Panc1 (cell line): ENCODE measurements at regions not wholly inside any gene's neighbourhood (a gene's known extent, or its start where the extent isn't known, plus 50 kb on each side); places are given as distances from the start of the nearest gene placed in this dataset.

Source experiments
- ATAC-seq: fragments of 200-7000 bp; cut with Tn5 transposase; 2 replicates; pipeline ENCODE4 v1.9.1; 2020; ENCODE audit warnings: mild to moderate bottlenecking, moderate library complexity
- BruUV-seq: library from RNA; stranded (reverse); fragments of 400-500 nt; replicated peaks from 2 replicates; lab custom pipeline; 2021; lab: Mats Ljungman, UMichigan
- CTCF ChIA-PET: fragments of 300-600 bp; sonication (Branson Sonifier 250); formaldehyde crosslinking; loops from one replicate; lab custom pipeline; 2022; ENCODE audit warnings: antibody characterized with exemption; lab: Charles Lee
- POLR2A ChIA-PET: fragments of 300-600 bp; sonication (Branson Sonifier 250); formaldehyde crosslinking; loops from one replicate; lab custom pipeline; 2022; ENCODE audit warnings: antibody characterized with exemption; lab: Charles Lee
- DNase-seq: peaks from one replicate; pipeline ENCODE4 v3.0.0-alpha.2; 2010; ENCODE audit warnings: low read depth, low spot score
- H3K27ac ChIP-seq: 2 replicates; pipeline ENCODE4 v1.5.1; 2011; ENCODE audit warnings: mild to moderate bottlenecking, low read length, inconsistent platforms
- H3K27me3 ChIP-seq: fragments of 200-500 bp; sonication (Bioruptor generic); 2 replicates; pipeline ENCODE4 v1.6.0; 2014; ENCODE audit warnings: low read length, inconsistent platforms; ENCODE audit not compliant: control insufficient read depth, insufficient read depth
- H3K36me3 ChIP-seq: fragments of 200-500 bp; sonication (Bioruptor generic); 2 replicates; pipeline ENCODE4 v1.5.1; 2014; ENCODE audit warnings: inconsistent platforms, mild to moderate bottlenecking, low read length, moderate library complexity; ENCODE audit not compliant: control insufficient read depth, insufficient read depth
- H3K4me1 ChIP-seq: 2 replicates; pipeline ENCODE4 v1.5.1; 2011; ENCODE audit warnings: inconsistent platforms, mild to moderate bottlenecking, low read length, moderate library complexity; ENCODE audit not compliant: control insufficient read depth, insufficient read depth
- H3K4me3 ChIP-seq, 2 experiments: 2 replicates each; pipeline ENCODE4 v1.5.1; 2011 to 2012; ENCODE audit warnings: low read depth in 2 of 2, low read length in 2 of 2, mild to moderate bottlenecking in 2 of 2, inconsistent platforms in 1 of 2, moderate library complexity in 1 of 2
- H3K9me3 ChIP-seq: fragments of 200-500 bp; sonication (Bioruptor generic); 2 replicates; pipeline ENCODE4 v1.5.1; 2014; ENCODE audit warnings: low read depth, mild to moderate bottlenecking, inconsistent platforms, low read length, moderate library complexity; ENCODE audit not compliant: control insufficient read depth, insufficient read depth
- POLR2AphosphoS5 ChIP-seq: IDR thresholded peaks from 2 replicates; pipeline ENCODE4 v1.6.1; 2012; ENCODE audit warnings: mild to moderate bottlenecking, low read depth, low read length, moderate library complexity
- REST ChIP-seq, 2 experiments: IDR thresholded peaks; 2 replicates each; pipeline ENCODE4 v1.6.1; 2011 to 2012; ENCODE audit warnings: low read depth in 2 of 2, control low read depth in 1 of 2, low read length in 1 of 2, mild to moderate bottlenecking in 1 of 2, moderate library complexity in 1 of 2; ENCODE audit not compliant: insufficient read depth in 1 of 2
- SIN3A ChIP-seq: IDR thresholded peaks from 2 replicates; pipeline ENCODE4 v1.6.1; 2012; ENCODE audit warnings: low read depth, mild to moderate bottlenecking, low read length, moderate library complexity, borderline replicate concordance; ENCODE audit not compliant: insufficient read depth
- TCF7L2 ChIP-seq: IDR thresholded peaks from 2 replicates; pipeline ENCODE4 v1.6.1; 2011; ENCODE audit warnings: mild to moderate bottlenecking, low read depth, low read length, inconsistent platforms
- in situ Hi-C: cut with HindIII; loops from 2 replicates; pipeline ENCODE4 v1.10.0; 2016; ENCODE audit warnings: low sequenced_read_pairs, low pct_unique_long_range_greater_than_20kb
- intact Hi-C: fragments of 100-400 bp; cut with micrococcal nuclease; formaldehyde crosslinking; loops from one replicate; pipeline ENCODE4 v1.10.0; 2022; ENCODE audit not compliant: unreplicated experiment
- TF ChIP-seq, protein P1 (sequence below): fragments of 450-650 bp; IDR thresholded peaks from 2 replicates; pipeline ENCODE4 v1.5.1; 2017; ENCODE audit warnings: mild to moderate bottlenecking

GRCh38 chr4:25489253-25489797, 112.3 kb downstream of the ANAPC4 start:
- Histone ChIP-seq H3K36me3 (no peaks in the 10 kb centered on the region), H3K27me3 (no peaks in the 10 kb centered on the region), H3K27ac (no peak overlapping the region), H3K4me1 (no peaks in the 10 kb centered on the region), H3K9me3 (no peaks in the 10 kb centered on the region), H3K4me3 (no peak overlapping the region)
- POLR2A ChIA-PET, result no interaction called here
- CTCF ChIA-PET, result no interaction called here
- intact Hi-C loops, result no loop called here
- no peak for ATAC-seq
- in situ Hi-C loops, result no loop called here
- DNase-seq, result no peak
- BruUV-seq, result no TSS peak
- no peak for TF ChIP-seq POLR2AphosphoS5
- no peak for TF ChIP-seq SIN3A
- TF ChIP-seq REST (IDR thresholded peaks at IDR 0.05; ENCODE audit: insufficient read depth in 1 of 2, low read depth in 2 of 2, low read length in 1 of 2), result no peak
- TF ChIP-seq TCF7L2, result no peak
- TF ChIP-seq, protein P1, sequence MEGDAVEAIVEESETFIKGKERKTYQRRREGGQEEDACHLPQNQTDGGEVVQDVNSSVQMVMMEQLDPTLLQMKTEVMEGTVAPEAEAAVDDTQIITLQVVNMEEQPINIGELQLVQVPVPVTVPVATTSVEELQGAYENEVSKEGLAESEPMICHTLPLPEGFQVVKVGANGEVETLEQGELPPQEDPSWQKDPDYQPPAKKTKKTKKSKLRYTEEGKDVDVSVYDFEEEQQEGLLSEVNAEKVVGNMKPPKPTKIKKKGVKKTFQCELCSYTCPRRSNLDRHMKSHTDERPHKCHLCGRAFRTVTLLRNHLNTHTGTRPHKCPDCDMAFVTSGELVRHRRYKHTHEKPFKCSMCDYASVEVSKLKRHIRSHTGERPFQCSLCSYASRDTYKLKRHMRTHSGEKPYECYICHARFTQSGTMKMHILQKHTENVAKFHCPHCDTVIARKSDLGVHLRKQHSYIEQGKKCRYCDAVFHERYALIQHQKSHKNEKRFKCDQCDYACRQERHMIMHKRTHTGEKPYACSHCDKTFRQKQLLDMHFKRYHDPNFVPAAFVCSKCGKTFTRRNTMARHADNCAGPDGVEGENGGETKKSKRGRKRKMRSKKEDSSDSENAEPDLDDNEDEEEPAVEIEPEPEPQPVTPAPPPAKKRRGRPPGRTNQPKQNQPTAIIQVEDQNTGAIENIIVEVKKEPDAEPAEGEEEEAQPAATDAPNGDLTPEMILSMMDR, result no peak

GRCh38 chr4:25493466-25493865, 116.4 kb downstream of the ANAPC4 start:
- no TSS peak for BruUV-seq
- POLR2A ChIA-PET, result no interaction called here

More at GRCh38 chr4:25493466-25493865, 116.4 kb downstream of the ANAPC4 start:
- Histone ChIP-seq H3K27ac (no peak overlapping the region), H3K9me3 (no peaks in the 10 kb centered on the region), H3K4me1 (no peaks in the 10 kb centered on the region), H3K4me3 (no peak overlapping the region), H3K27me3 (no peaks in the 10 kb centered on the region), H3K36me3 (no peaks in the 10 kb centered on the region)
- ATAC-seq (no peak), DNase-seq (no peak)
- CTCF ChIA-PET, result no interaction called here
- TF ChIP-seq, protein P1, result no peak
- TF ChIP-seq REST (IDR thresholded peaks at IDR 0.05; ENCODE audit: insufficient read depth in 1 of 2, low read depth in 2 of 2, low read length in 1 of 2) (no peak), SIN3A (no peak), POLR2AphosphoS5 (no peak), TCF7L2 (no peak)
- in situ Hi-C loops (no loop called here), intact Hi-C loops (no loop called here)
